Right lobe of liver (tissue), 4 donors: ENCODE measurements at regions not wholly inside any gene's neighbourhood (a gene's known extent, or its start where the extent isn't known, plus 50 kb on each side); places are given as distances from the start of the nearest gene placed in this dataset.

ENCODE experiments used
- CTCF ChIP-seq, 4 donors: fragments of 200-600 bp in 3 of 4; fragments of 450-650 bp in 1 of 4; IDR thresholded peaks; one replicate each; pipeline versions ENCODE4 v1.5.1 to v1.8.0; 2016 to 2022; ENCODE audit warnings: antibody characterized with exemption in 4 of 4, mild to moderate bottlenecking in 2 of 4
- POLR2A ChIP-seq: fragments of 450-650 bp; IDR thresholded peaks from one replicate; pipeline ENCODE4 v1.6.1; 2017; ENCODE audit warnings: antibody characterized with exemption, mild to moderate bottlenecking
- donor health status: DM: no; HTN: no; CAD: no.
- donor health status: DM: no; HTN: no; CAD: no.
- donor health status: DM: no; HTN: yes; CAD: no.

GRCh38 chr22:47540011-47540410 is 777.6 kb downstream of the TBC1D22A start:
- TF ChIP-seq CTCF (IDR thresholded peaks at IDR 0.05) (no peak), POLR2A (no peak)
